Peyer's patch (tissue), 4 donors: ENCODE measurements at regions not wholly inside any gene's neighbourhood (a gene's known extent, or its start where the extent isn't known, plus 50 kb on each side); places are given as distances from the start of the nearest gene placed in this dataset.

ENCODE experiments used
- POLR2A ChIP-seq, 2 donors: fragments of 450-650 bp; IDR thresholded peaks; one replicate each; pipeline ENCODE4 v1.5.1; 2017; ENCODE audit warnings: antibody characterized with exemption in 2 of 2, mild to moderate bottlenecking in 2 of 2, moderate library complexity in 2 of 2
- TF ChIP-seq, protein P1 (sequence below), 6 experiments: fragments of 450-650 bp in 4 of 6; fragments of 200-600 bp in 2 of 6; sonication (generic) in 1 of 6; IDR thresholded peaks; one replicate each; pipeline ENCODE4 v1.5.1; 2017 to 2019; ENCODE audit warnings: antibody characterized with exemption in 6 of 6, mild to moderate bottlenecking in 3 of 6, moderate library complexity in 1 of 6

- TF ChIP-seq POLR2A (IDR thresholded peaks at IDR 0.05): no peak
- TF ChIP-seq, protein P1, sequence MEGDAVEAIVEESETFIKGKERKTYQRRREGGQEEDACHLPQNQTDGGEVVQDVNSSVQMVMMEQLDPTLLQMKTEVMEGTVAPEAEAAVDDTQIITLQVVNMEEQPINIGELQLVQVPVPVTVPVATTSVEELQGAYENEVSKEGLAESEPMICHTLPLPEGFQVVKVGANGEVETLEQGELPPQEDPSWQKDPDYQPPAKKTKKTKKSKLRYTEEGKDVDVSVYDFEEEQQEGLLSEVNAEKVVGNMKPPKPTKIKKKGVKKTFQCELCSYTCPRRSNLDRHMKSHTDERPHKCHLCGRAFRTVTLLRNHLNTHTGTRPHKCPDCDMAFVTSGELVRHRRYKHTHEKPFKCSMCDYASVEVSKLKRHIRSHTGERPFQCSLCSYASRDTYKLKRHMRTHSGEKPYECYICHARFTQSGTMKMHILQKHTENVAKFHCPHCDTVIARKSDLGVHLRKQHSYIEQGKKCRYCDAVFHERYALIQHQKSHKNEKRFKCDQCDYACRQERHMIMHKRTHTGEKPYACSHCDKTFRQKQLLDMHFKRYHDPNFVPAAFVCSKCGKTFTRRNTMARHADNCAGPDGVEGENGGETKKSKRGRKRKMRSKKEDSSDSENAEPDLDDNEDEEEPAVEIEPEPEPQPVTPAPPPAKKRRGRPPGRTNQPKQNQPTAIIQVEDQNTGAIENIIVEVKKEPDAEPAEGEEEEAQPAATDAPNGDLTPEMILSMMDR (IDR thresholded peaks at IDR 0.05): no peak
Observed at GRCh38 chr12:4074129-4074528, 199.4 kb upstream of the CCND2 start.
